Activated T-cell treated with anti-CD3 and anti-CD28 coated beads, Interleukin-2, amount 50 U/mL, for 72 hours (primary cell): ENCODE measurements at regions not wholly inside any gene's neighbourhood (a gene's known extent, or its start where the extent isn't known, plus 50 kb on each side); places are given as distances from the start of the nearest gene placed in this dataset.
"Not testable (repeated sequence)": the region's sequence is repeated elsewhere in the genome, so short reads cannot be mapped to it uniquely, and the experiment has no call there.

Experiments
- ATAC-seq, 2 donors: fragments of 150-1000 bp; cut with Tn5 transposase; replicated peaks in 1 of 2; 2 replicates each; pipeline ENCODE4 v1.10.0; 2021; ENCODE audit warnings: moderate library complexity in 2 of 2, mild to moderate bottlenecking in 1 of 2
- DNase-seq, 2 donors: peaks; one replicate each; pipeline ENCODE4 v3.0.0; 2021 to 2022; ENCODE audit warnings: mixed read lengths in 1 of 2
- H3K27ac Mint-ChIP-seq: one replicate; pipeline ENCODE4 v1.8.0; 2022; ENCODE audit warnings: mild to moderate bottlenecking, moderate library complexity, mixed read lengths
- H3K27me3 Mint-ChIP-seq: one replicate; pipeline ENCODE4 v1.8.0; 2022; ENCODE audit warnings: low read depth, mixed read lengths
- H3K36me3 Mint-ChIP-seq, 2 donors: one replicate each; pipeline ENCODE4 v1.8.0; 2022; ENCODE audit warnings: mixed read lengths in 2 of 2, mild to moderate bottlenecking in 1 of 2; ENCODE audit not compliant: insufficient read depth in 2 of 2
- H3K4me1 Mint-ChIP-seq: one replicate; pipeline ENCODE4 v1.8.0; 2022; ENCODE audit warnings: low read depth, mixed read lengths
- H3K4me3 Mint-ChIP-seq, 2 donors: one replicate each; pipeline ENCODE4 v1.8.0; 2022; ENCODE audit warnings: mild to moderate bottlenecking in 2 of 2, mixed read lengths in 2 of 2, moderate library complexity in 2 of 2
- H3K9me3 Mint-ChIP-seq, 2 donors: one replicate each; pipeline ENCODE4 v1.8.0; 2022; ENCODE audit warnings: mixed read lengths in 2 of 2

- DNase-seq, H3K4me3 Mint-ChIP-seq, H3K4me1 Mint-ChIP-seq, H3K27me3 Mint-ChIP-seq, H3K27ac Mint-ChIP-seq, ATAC-seq, H3K36me3 Mint-ChIP-seq: not testable (repeated sequence)
- peaks cover 7 to 12% of the 10 kb centered on the region in 2 donors for H3K9me3 Mint-ChIP-seq
These were observed 1424.7 kb downstream of the SLITRK1 start for GRCh38 chr13:82457548-82457947.

GRCh38 chr13:82447416-82448077 lies 1434.7 kb downstream of the SLITRK1 start:
- Mint-ChIP-seq H3K9me3 (peaks cover 0 to under 1% of the 10 kb centered on the region in 2 donors), H3K27ac (no peak overlapping the region), H3K27me3 (no peaks in the 10 kb centered on the region), H3K4me3 (no peak overlapping the region), H3K4me1 (no peaks in the 10 kb centered on the region), H3K36me3 (peaks cover 0 to 3% of the 10 kb centered on the region in 2 donors)
- DNase-seq (no peak), ATAC-seq (no peak)

DNA sequence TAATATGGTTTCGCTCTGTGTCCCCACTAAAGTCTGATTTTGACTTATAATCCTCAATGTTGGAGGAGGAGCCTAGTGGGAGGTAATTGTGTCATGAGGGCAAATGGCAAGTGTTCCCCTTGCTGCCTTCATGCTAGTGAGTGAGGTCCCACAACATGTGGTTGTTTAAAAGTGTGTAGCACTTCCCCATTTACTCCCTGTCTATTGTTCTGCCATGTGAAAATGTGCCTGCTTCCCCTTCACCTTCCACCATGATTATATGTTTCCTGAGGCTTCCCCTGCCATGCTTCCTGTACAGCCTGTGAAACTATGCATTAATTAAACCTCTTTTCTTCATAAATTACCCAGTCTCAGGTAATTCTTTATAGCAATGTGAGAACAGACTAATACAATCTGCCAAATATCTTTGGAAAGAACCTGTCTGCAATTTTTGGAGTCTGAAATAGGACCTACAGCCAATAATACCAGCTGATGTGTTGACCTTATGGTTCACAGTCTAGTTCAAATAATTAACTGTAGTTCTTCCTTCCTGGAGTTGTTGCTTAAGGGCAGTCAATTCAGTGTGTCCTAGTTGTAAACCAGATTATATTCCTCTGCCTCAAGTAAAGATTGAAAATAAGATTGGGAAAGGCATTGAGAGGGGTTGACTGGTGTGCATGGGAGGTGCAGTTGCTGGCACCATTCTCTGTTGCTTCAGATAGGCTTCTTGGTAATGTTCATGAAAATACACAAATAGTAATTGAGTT lies 1442.9 kb downstream of the SLITRK1 start:
- no peaks in the 10 kb centered on the region for H3K36me3 Mint-ChIP-seq
- H3K4me1 Mint-ChIP-seq, result no peaks in the 10 kb centered on the region
- peaks cover 12 to 13% of the 10 kb centered on the region in 2 donors for H3K9me3 Mint-ChIP-seq
- no peak overlapping the region for H3K4me3 Mint-ChIP-seq
- no peak overlapping the region for H3K27ac Mint-ChIP-seq
- ATAC-seq (no peak), DNase-seq (no peak)
- H3K27me3 Mint-ChIP-seq, result no peaks in the 10 kb centered on the region

- H3K4me1 Mint-ChIP-seq, result no peaks in the 10 kb centered on the region
- no peak overlapping the region for H3K4me3 Mint-ChIP-seq
- ATAC-seq (no peak), DNase-seq (no peak)
- H3K27me3 Mint-ChIP-seq, result no peaks in the 10 kb centered on the region
- H3K36me3 Mint-ChIP-seq, result no peaks in the 10 kb centered on the region
- H3K9me3 Mint-ChIP-seq, result peaks cover 12 to 13% of the 10 kb centered on the region in 2 donors
- no peak overlapping the region for H3K27ac Mint-ChIP-seq
These were observed 1444.0 kb downstream of the SLITRK1 start for GRCh38 chr13:82438320-82438719.

DNA sequence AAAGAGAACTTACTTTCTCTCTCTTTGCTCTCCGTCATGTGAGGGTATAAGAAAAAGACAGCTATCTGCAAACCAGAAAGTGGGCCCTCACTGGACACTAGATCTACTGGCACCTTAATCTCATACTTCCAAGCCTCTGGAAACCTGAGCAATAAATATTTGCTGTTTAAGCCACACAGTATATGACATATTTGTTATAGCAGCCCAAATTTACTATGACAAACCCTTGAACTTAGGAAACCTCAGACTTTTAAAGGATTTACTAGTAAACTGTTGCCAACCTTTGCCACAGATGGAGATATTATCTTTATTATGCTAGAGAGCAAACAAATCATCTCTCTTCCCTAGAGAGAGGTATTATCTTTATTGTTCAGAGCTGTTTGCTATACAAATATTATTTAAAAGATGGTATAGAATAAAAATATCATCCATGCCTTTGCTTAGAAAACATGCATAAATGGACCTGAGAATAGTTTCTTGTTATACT lies 1446.1 kb downstream of the SLITRK1 start:
- Mint-ChIP-seq H3K36me3 (no peaks in the 10 kb centered on the region), H3K4me1 (no peaks in the 10 kb centered on the region), H3K9me3 (peaks cover 12 to 13% of the 10 kb centered on the region in 2 donors), H3K4me3 (no peak overlapping the region), H3K27ac (no peak overlapping the region), H3K27me3 (no peaks in the 10 kb centered on the region)
- no peak for DNase-seq
- no peak for ATAC-seq

DNA sequence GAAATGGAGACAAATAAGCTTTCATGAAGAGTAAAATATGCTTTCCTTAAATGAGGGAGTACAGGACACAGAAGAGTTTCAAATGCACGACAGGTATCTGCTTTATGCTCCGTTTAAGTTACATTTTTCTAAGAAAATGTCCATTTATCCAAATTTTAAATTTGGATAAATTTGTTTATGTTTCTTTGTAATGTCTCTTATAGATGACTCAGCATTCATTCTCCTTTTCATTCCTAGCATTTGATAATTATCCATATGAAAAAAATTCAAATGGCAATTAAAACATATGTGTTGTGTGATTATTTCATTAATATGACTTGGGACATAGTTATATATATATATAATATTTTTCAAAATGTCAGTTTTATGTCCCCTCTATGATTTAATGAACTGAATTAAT lies 1449.3 kb downstream of the SLITRK1 start:
- H3K36me3 Mint-ChIP-seq, result no peaks in the 10 kb centered on the region
- no peak overlapping the region for H3K4me3 Mint-ChIP-seq
- DNase-seq, result no peak
- no peak for ATAC-seq
- no peak overlapping the region for H3K27ac Mint-ChIP-seq
- H3K27me3 Mint-ChIP-seq, result no peaks in the 10 kb centered on the region
- peaks cover 8% of the 10 kb centered on the region in 2 donors for H3K9me3 Mint-ChIP-seq
- no peaks in the 10 kb centered on the region for H3K4me1 Mint-ChIP-seq

- Mint-ChIP-seq H3K9me3 (peaks cover 2 to 8% of the 10 kb centered on the region in 2 donors), H3K4me3 (no peak overlapping the region)
These were observed 1469.5 kb downstream of the SLITRK1 start for GRCh38 chr13:82412749-82413148.

DNA sequence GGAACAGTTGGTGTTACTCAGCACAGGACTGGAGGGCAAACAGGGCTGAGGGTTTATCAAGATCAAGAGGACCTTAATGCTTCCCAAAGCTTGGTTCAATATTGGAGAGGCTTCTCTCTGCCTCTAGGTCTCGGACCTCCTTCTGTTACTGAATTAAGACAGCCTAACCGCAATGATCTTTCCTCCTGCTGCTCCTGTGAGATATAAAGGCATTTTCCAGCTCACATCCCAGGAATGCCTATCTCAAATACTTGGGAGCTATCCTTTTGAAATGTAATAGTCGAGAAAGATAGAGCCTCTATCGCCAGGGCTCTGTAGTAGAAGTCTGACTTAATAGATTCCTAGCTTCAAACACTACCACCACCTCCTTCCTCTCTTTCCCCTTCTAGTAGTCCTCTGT lies 1475.0 kb downstream of the SLITRK1 start:
- DNase-seq, result no peak
- no peak overlapping the region for H3K4me3 Mint-ChIP-seq
- ATAC-seq, result no peak
- peaks cover 0 to 6% of the 10 kb centered on the region in 2 donors for H3K36me3 Mint-ChIP-seq
- H3K9me3 Mint-ChIP-seq, result peaks cover 13 to 17% of the 10 kb centered on the region in 2 donors
- H3K27ac Mint-ChIP-seq, result no peak overlapping the region
- no peaks in the 10 kb centered on the region for H3K27me3 Mint-ChIP-seq
- no peaks in the 10 kb centered on the region for H3K4me1 Mint-ChIP-seq

More at GRCh38 chr13:82412749-82413148, 1469.5 kb downstream of the SLITRK1 start:
- DNase-seq (no peak), ATAC-seq (no peak)
- Mint-ChIP-seq H3K27ac (no peak overlapping the region), H3K4me1 (no peaks in the 10 kb centered on the region), H3K36me3 (no peaks in the 10 kb centered on the region), H3K27me3 (no peaks in the 10 kb centered on the region)

DNA sequence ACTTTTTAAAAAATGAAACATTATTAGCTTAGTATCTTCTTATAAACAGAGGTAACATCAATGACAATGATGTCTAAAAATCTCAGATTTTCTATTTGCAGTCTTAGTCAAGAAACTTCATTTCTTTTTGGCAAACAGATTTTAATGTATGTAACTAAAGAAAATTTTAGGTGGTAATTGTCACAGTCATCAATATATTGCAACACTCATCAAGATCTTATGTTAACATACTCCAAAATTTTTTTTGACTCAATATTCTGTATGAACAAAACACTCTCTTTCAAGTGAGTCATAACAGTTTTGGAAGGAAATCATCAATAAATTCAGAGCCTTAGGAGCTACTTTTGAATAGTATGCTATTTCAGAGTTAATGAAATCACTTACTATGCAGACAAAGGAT lies 1507.6 kb downstream of the SLITRK1 start:
- Mint-ChIP-seq H3K4me1 (no peaks in the 10 kb centered on the region), H3K9me3 (peaks cover 0 to 5% of the 10 kb centered on the region in 2 donors), H3K36me3 (no peaks in the 10 kb centered on the region), H3K4me3 (no peak overlapping the region), H3K27me3 (no peaks in the 10 kb centered on the region), H3K27ac (no peak overlapping the region)
- no peak for DNase-seq
- no peak for ATAC-seq

GRCh38 chr13:82370316-82370715 lies 1512.0 kb downstream of the SLITRK1 start:
- Mint-ChIP-seq H3K9me3 (peaks cover 0 to 5% of the 10 kb centered on the region in 2 donors), H3K27ac (no peak overlapping the region), H3K27me3 (no peaks in the 10 kb centered on the region)

DNA sequence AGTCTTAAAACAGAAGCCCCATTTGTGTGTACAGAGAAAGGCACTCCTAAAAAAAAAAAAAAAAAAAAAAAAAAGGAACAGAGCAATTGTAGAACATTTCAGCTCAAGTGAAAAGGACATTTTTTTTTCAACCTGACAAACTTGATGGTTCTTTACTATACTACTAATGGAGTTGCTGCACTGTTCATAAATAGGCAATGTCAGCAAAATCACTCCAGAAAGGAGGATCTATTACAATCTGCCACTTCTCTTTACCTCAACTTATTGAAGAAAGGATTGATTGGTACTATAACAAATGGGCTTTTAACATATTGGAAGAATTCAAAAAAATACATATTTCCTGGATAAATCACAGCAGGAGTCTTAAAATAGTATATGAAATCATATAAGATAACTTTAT lies 1517.7 kb downstream of the SLITRK1 start:
- no peaks in the 10 kb centered on the region for H3K27me3 Mint-ChIP-seq
- H3K4me3 Mint-ChIP-seq, result no peak overlapping the region
- no peaks in the 10 kb centered on the region for H3K9me3 Mint-ChIP-seq
- DNase-seq, result no peak
- H3K4me1 Mint-ChIP-seq, result no peaks in the 10 kb centered on the region
- ATAC-seq, result no peak
- no peak overlapping the region for H3K27ac Mint-ChIP-seq
- H3K36me3 Mint-ChIP-seq, result no peaks in the 10 kb centered on the region

More at GRCh38 chr13:82370316-82370715, 1512.0 kb downstream of the SLITRK1 start:
- Mint-ChIP-seq H3K36me3 (no peaks in the 10 kb centered on the region), H3K4me1 (no peaks in the 10 kb centered on the region), H3K4me3 (no peak overlapping the region)
- DNase-seq, result no peak
- no peak for ATAC-seq

DNA sequence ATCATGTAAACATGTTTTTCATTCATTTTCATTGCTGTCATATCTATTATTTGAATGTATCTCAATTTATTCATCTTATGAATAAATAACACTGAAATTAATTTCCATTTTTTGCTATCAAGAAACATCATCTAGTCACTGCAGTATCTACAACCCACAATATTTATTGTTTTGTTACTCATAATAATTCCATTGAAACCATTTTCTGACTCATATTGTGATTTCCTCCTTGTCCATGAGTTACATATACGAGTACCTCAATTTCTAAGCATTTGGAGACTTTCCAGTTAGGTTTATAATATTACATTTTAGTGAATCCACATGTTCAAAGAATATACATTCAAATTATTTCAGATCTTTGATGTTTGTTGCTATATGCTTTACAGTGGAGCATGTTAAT lies 1524.0 kb downstream of the SLITRK1 start:
- Mint-ChIP-seq H3K36me3 (peaks cover 0 to 2% of the 10 kb centered on the region in 2 donors), H3K4me3 (no peak overlapping the region), H3K9me3 (peaks cover 8 to 10% of the 10 kb centered on the region in 2 donors), H3K27ac (no peak overlapping the region), H3K27me3 (no peaks in the 10 kb centered on the region), H3K4me1 (no peaks in the 10 kb centered on the region)
- DNase-seq, result no peak
- ATAC-seq, result no peak

DNA sequence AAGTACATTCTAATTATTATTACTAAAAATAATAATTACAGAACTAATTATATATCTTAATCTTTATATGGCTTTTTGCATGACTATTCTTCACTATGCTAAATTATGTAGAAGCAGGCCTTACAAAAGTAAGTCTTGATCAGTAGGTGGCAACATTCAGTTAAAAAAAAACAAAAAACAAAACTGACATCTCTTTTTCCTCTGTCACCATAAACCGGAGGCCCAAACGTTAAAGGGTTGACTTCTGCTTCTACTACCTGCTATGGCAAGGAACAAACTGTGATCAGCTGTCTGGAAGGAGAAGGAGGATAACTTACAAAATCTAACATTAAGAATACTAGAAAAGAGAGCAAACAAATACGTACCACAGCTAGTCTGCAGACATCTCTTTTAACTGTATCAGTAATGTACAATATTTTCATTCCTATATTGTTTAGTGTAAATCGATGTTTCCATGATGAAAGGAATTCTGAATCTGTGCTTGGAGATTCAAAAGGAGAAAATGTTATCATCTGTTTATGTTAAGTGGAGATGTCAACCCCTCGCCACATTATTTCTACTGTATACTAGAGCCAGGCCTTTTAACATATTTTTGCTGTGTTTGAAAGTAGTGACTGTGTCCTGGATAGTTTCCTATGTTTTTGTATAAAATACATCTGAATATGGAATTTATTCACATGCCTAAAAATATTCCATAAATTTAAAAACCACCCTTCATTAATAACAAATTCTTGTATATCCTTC lies 1525.4 kb downstream of the SLITRK1 start:
- peaks cover 8 to 13% of the 10 kb centered on the region in 2 donors for H3K9me3 Mint-ChIP-seq
- no peak overlapping the region for H3K4me3 Mint-ChIP-seq
- peaks cover 0 to 2% of the 10 kb centered on the region in 2 donors for H3K36me3 Mint-ChIP-seq
- no peak for DNase-seq
- no peaks in the 10 kb centered on the region for H3K4me1 Mint-ChIP-seq
- no peak overlapping the region for H3K27ac Mint-ChIP-seq
- H3K27me3 Mint-ChIP-seq, result no peaks in the 10 kb centered on the region
- ATAC-seq, result no peak
